GM13976 (cell line): ENCODE measurements at regions not wholly inside any gene's neighbourhood (a gene's known extent, or its start where the extent isn't known, plus 50 kb on each side); places are given as distances from the start of the nearest gene placed in this dataset.
A peak's percentile ranks its signal among the peaks of the same experiment; 100 is the strongest.

Source experiments
- DNase-seq: peaks from one replicate; pipeline ENCODE4 v3.0.0; 2012; ENCODE audit warnings: low spot score
- CTCF ChIP-seq: IDR thresholded peaks from 2 replicates; pipeline ENCODE4 v1.5.1; 2012; ENCODE audit warnings: borderline replicate concordance, mild to moderate bottlenecking; ENCODE audit not compliant: insufficient read depth; ENCODE audit errors: extremely low read depth, missing control alignments, control extremely low read depth
- in situ Hi-C: fragments of 300-500 bp; cut with MboI; formaldehyde crosslinking; loops from one replicate; pipeline ENCODE4 v1.12.0; 2022; ENCODE audit warnings: low sequenced_read_pairs, mixed read lengths, inconsistent platforms; ENCODE audit not compliant: unreplicated experiment

- no peak for TF ChIP-seq CTCF
- DNase-seq: no peak
- in situ Hi-C loops: no loop called here
Measured at GRCh38 chr2:5978131-5978751, 286.1 kb downstream of the SOX11 start.

DNA sequence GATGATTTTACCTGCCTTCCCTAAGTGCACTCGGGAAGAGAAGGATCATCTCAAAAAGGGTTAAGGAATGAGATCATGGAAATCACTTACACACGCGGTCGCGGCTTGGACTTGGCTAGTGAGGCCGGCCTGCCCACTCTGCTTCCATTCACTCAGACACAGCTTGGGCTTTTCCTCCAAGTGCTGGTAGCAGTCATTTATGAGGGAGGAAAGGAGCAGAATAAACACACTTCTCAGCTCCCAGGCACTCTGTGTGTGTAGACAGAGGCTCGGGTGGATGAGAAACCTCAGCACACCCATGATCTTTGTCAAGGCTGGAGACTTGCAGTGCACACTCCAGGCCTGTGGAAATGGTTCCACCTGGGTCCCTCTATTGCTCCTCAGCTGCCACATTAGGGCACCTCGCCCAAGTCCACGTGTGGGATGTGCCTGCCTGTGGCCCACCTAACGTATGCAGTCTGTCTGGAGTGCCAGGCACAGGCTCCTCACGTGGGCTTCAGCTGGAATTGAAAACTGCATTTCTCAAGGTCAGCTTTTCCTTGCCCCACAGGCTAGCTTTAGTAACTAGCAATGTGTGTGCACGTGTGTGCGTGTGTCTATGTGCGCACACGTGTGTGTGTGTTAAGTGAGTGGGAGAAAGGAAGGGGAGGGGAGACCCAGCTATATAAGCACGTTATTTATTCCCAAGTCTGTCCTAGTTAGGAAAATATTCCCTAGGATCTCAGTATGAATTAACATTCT lies 288.4 kb downstream of the SOX11 start:
- in situ Hi-C loops: no loop called here
- TF ChIP-seq CTCF: no peak
- DNase-seq: peak; percentile 2

GRCh38 chr2:5982193-5982902 lies 290.2 kb downstream of the SOX11 start:
- in situ Hi-C loops: no loop called here
- no peak for DNase-seq
- TF ChIP-seq CTCF: no peak

DNA sequence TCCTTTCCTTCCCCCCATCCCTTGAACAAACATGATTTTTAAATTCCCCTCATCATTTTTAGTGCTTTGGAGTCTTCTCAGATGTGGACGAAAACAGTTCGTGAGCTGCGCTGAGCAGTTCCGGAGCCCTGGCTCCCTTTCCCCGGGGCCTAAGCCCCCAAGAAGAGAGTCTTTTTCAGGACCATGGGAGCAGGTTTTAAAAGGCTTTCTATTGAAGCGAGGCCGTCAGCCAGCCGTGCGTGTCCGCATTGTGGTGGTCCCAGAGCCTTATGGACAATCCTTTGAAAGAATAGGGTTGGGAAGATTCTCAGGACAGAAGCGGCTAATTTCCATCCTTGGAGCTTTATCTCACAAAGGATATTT lies 290.7 kb downstream of the SOX11 start:
- no peak for DNase-seq
- in situ Hi-C loops: no loop called here
- TF ChIP-seq CTCF: no peak

GRCh38 chr2:5983511-5984272 lies 291.5 kb downstream of the SOX11 start:
- in situ Hi-C loops: no loop called here
- no peak for DNase-seq
- TF ChIP-seq CTCF: no peak

GRCh38 chr2:5984273-5984655 lies 292.1 kb downstream of the SOX11 start:
- TF ChIP-seq CTCF: no peak
- no peak for DNase-seq
- in situ Hi-C loops: no loop called here
